ENCODE measurements at regions not wholly inside any gene's neighbourhood (a gene's known extent, or its start where the extent isn't known, plus 50 kb on each side); places are given as distances from the start of the nearest gene placed in this dataset.
"Not testable (repeated sequence)": the region's sequence is repeated elsewhere in the genome, so short reads cannot be mapped to it uniquely, and the experiment has no call there.

- no peak overlapping the region for H3K4me3 ChIP-seq (ENCODE audit: low read length)
- DNase-seq (ENCODE audit: low read depth, low spot score): no peak
Measured at GRCh38 chr2:175872721-175873120, 129.3 kb downstream of the LNPK start.

- H3K4me3 ChIP-seq (ENCODE audit: low read length): no peak overlapping the region
- no peak for DNase-seq (ENCODE audit: low read depth, low spot score)
Measured at GRCh38 chr2:175872005-175872348, 130.1 kb downstream of the LNPK start.

GRCh38 chr2:175871331-175872004 lies 130.6 kb downstream of the LNPK start:
- no peak overlapping the region for H3K4me3 ChIP-seq (ENCODE audit: low read length)
- DNase-seq (ENCODE audit: low read depth, low spot score): no peak

- no peak for DNase-seq (ENCODE audit: low read depth, low spot score)
- no peak overlapping the region for H3K4me3 ChIP-seq (ENCODE audit: low read length)
Measured at GRCh38 chr2:175865716-175866115, 136.4 kb downstream of the LNPK start.

GRCh38 chr2:175864137-175864850 lies 137.8 kb downstream of the LNPK start:
- no peak for DNase-seq (ENCODE audit: low read depth, low spot score)
- no peak overlapping the region for H3K4me3 ChIP-seq (ENCODE audit: low read length)

- DNase-seq (ENCODE audit: low read depth, low spot score): no peak
- no peak overlapping the region for H3K4me3 ChIP-seq (ENCODE audit: low read length)
Measured at GRCh38 chr2:175861958-175862357, 140.1 kb downstream of the LNPK start.

- H3K4me3 ChIP-seq (ENCODE audit: low read length): no peak overlapping the region
- DNase-seq (ENCODE audit: low read depth, low spot score): no peak
Measured at GRCh38 chr2:175855794-175856453, 146.1 kb downstream of the LNPK start.

- H3K4me3 ChIP-seq (ENCODE audit: low read length): no peak overlapping the region
- no peak for DNase-seq (ENCODE audit: low read depth, low spot score)
Measured at GRCh38 chr2:175855236-175855635, 146.8 kb downstream of the LNPK start.

- no peak overlapping the region for H3K4me3 ChIP-seq (ENCODE audit: low read length)
- no peak for DNase-seq (ENCODE audit: low read depth, low spot score)
Measured at GRCh38 chr2:175854665-175855064, 147.4 kb downstream of the LNPK start.

GRCh38 chr2:175854129-175854528 lies 147.9 kb downstream of the LNPK start:
- no peak overlapping the region for H3K4me3 ChIP-seq (ENCODE audit: low read length)
- no peak for DNase-seq (ENCODE audit: low read depth, low spot score)

GRCh38 chr2:175853616-175853890 lies 148.5 kb downstream of the LNPK start:
- H3K4me3 ChIP-seq (ENCODE audit: low read length): no peak overlapping the region
- DNase-seq (ENCODE audit: low read depth, low spot score): no peak

- no peak for DNase-seq (ENCODE audit: low read depth, low spot score)
- no peak overlapping the region for H3K4me3 ChIP-seq (ENCODE audit: low read length)
Measured at GRCh38 chr2:175852879-175853615, 149.0 kb downstream of the LNPK start.

GRCh38 chr2:175847128-175847527 lies 154.9 kb downstream of the LNPK start:
- no peak for DNase-seq (ENCODE audit: low read depth, low spot score)
- no peak overlapping the region for H3K4me3 ChIP-seq (ENCODE audit: low read length)

- no peak for DNase-seq (ENCODE audit: low read depth, low spot score)
- no peak overlapping the region for H3K4me3 ChIP-seq (ENCODE audit: low read length)
Measured at GRCh38 chr2:175844169-175844568, 157.9 kb downstream of the LNPK start.

- no peak for DNase-seq (ENCODE audit: low read depth, low spot score)
- no peak overlapping the region for H3K4me3 ChIP-seq (ENCODE audit: low read length)
Measured at GRCh38 chr2:175843625-175844024, 158.4 kb downstream of the LNPK start.

- no peak overlapping the region for H3K4me3 ChIP-seq (ENCODE audit: low read length)
- DNase-seq (ENCODE audit: low read depth, low spot score): no peak
Measured at GRCh38 chr2:175842996-175843395, 159.1 kb downstream of the LNPK start.

GRCh38 chr2:175840765-175841164 lies 161.3 kb downstream of the LNPK start:
- H3K4me3 ChIP-seq (ENCODE audit: low read length); DNase-seq (ENCODE audit: low read depth, low spot score): not testable (repeated sequence)

- DNase-seq (ENCODE audit: low read depth, low spot score): no peak
- no peak overlapping the region for H3K4me3 ChIP-seq (ENCODE audit: low read length)
Measured at GRCh38 chr2:175840256-175840655, 161.8 kb downstream of the LNPK start.

- no peak overlapping the region for H3K4me3 ChIP-seq (ENCODE audit: low read length)
- DNase-seq (ENCODE audit: low read depth, low spot score): no peak
Measured at GRCh38 chr2:175838979-175839378, 163.1 kb downstream of the LNPK start.

GRCh38 chr2:175837046-175837445 lies 165.0 kb downstream of the LNPK start:
- no peak overlapping the region for H3K4me3 ChIP-seq (ENCODE audit: low read length)

More at GRCh38 chr2:175837046-175837445, 165.0 kb downstream of the LNPK start:
- no peak for DNase-seq (ENCODE audit: low read depth, low spot score)

Measured in Jurkat, Clone E6-1 (cell line).